Head of caudate nucleus (tissue), 42 donors: ENCODE measurements at regions not wholly inside any gene's neighbourhood (a gene's known extent, or its start where the extent isn't known, plus 50 kb on each side); places are given as distances from the start of the nearest gene placed in this dataset.

Source experiments
- DNase-seq, 42 donors: peaks; one replicate each; pipeline versions ENCODE4 v3.0.0 to v3.0.0-alpha.2; 2020 to 2021; ENCODE audit warnings: mixed read lengths in 7 of 42
- intact Hi-C: fragments of 100-400 bp; cut with DNase I; formaldehyde crosslinking; loops from one replicate; pipeline ENCODE4 v1.15.0; 2022

DNA sequence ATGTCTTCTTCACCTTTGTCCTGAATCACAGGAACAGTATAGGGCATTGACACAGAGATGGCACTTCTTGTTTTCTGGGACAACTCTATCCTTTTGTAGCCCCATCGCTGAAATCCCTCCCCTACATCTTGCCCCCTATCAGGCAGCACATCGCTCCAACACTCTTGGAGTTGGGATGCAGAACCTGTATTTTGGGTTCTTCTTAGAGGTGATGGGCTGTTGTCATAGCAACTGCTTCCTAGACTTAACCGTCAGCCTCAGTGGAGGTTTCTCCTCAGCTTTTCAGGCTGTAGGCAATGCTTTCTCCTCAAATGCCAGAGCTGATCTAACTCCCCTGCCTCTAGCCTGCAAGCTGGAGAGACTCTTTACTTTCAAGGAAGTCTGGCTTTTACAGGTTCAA, 99.9 kb upstream of the SPRED2 start:
- intact Hi-C loops = no loop called here

DNA sequence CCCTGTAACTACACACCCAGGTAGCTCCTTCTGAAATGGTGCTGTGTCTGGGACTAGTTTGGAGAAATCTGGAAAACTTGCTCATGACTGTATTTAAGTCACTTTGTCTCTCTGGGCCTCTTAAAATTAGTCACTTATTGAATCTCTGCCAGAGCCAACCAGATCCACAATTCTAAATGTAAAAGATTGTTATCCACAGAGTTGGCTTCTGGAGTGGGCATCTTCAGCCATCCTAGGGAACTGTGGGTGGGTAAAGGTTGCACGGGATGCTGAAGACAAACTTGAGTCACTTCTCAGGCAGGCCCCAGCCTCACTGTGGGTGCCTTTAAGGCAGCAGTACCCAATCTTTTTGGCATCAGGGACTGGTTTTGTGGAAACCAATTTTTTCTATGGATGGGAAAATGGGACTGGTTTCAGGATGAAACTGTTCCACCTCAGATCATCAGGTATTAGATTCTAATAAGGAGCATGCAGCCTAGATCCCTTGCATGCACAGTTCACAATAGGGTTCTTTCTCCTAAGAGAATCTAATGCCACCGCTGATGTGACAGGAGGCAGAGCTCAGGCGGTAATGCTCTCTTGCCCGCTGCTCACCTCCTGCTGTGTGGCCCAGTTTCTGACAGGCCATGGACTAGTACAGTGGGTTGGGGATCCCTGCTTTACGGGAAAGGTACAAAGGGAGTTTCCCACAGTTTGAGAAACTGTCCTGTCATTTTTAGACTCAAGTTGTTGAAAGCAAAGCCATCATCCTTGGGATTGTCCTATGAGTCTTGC, 98.3 kb upstream of the SPRED2 start:
- intact Hi-C loops = no loop called here
- DNase-seq = no peak

More for the DNA sequence above, 99.9 kb upstream of the SPRED2 start:
- peak in 2 of 42 donors; percentile 8 to 12 for DNase-seq

DNA sequence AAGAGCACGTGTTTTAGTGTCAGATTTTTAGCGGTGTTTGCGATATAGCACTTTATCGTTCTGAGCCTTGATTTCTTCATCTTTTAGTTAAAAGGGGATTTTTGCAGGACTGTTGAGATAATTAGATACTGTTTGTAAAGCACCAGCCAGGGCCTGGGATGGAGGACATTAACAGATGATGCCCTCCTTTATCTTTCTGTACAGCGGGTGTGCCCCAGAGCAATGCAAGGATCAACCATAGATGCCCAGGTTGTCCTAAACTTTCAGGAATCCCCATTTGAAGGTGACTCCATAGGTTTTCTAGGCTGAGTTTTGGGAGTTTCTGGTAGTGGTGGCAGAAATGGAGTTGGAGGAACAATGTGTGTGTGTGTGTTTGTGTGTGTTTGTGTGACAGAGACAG, 97.0 kb upstream of the SPRED2 start:
- no peak for DNase-seq
- intact Hi-C loops = no loop called here

GRCh38 chr2:65528241-65528574, 95.8 kb upstream of the SPRED2 start:
- intact Hi-C loops = no loop called here
- DNase-seq = no peak

DNA sequence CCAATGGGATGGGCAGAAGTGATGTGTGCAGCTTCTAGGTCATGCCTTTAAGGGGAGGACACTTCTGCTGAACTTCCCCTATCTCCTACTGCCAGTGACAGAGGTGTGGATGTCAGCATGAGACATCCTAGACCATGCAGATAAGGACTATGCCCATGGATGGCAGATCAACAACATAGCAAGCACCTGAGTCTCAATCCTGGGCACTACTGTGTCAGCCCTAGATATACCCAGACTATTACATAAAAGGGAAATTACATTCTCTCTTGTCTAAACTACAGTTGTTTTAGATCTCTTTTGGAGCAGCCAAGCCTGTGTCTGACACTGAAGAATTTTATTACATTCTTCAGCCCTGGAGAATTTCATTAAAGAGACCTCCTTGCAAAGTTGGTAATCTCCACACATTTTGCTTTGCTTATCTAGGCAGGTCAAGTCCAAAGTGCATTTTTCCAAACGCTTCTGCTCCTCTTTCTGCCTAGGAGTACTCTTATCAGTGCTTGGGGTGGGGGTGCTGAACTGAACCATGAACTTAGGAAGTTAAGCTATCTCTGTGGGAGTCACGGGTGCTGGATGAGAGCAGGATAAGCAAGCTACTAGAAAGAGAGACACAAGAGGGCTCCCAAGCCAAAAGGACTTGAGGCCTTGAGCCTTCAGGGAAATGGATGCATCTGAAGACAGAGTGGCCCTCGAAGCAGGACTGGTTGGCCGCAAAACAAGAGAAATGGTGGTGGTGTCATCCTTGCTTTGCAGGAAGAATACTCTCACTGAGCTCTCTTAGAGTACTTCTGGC, 95.2 kb upstream of the SPRED2 start:
- no peak for DNase-seq
- intact Hi-C loops = no loop called here

GRCh38 chr2:65525616-65526231, 93.3 kb upstream of the SPRED2 start:
- DNase-seq = no peak
- intact Hi-C loops = no loop called here

GRCh38 chr2:65522922-65523321, 90.5 kb upstream of the SPRED2 start:
- DNase-seq = no peak
- intact Hi-C loops = no loop called here

GRCh38 chr2:65518751-65519150, 86.4 kb upstream of the SPRED2 start:
- intact Hi-C loops = no loop called here
- no peak for DNase-seq

- intact Hi-C loops = no loop called here
Observed at GRCh38 chr2:65514555-65515195, 82.3 kb upstream of the SPRED2 start.

DNA sequence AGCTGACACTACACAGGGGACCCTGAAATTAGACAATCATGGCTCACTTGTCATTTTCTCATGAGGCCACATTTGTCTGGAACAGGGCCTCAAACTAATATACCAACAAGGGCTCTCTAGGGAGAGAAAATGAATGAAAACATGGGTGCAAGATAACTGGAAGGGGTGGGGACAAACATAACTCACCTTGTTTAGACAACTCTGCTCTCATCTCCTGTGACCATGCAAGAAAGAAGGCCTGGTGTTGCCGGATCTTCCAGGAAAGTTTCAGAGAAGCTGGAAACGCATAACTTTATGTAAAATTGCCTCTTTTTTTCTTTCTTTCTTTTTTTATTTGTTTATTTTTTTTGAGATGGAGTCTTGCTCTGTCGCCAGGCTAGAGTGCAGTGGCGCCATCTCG, 80.4 kb upstream of the SPRED2 start:
- no peak for DNase-seq
- intact Hi-C loops = no loop called here

More at GRCh38 chr2:65514555-65515195, 82.3 kb upstream of the SPRED2 start:
- no peak for DNase-seq

DNA sequence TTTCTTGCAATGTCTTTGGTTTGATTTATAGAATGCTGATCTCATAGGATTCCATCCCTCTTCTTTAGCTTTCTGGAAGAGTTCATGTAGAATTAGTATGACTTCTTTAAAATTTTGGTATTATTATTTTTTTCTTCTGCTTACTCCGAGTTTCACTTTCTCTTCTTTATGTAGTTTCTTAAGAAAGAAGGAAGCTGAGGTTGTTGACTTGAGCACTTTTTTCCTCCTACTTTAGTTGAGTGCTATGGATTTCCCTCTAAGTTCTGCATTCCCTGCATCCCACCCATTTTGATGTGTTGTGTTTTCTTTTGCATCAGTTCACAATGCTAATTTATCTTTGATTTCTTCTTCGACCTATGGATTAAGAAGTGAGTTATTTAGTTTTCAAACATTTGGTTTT, 78.9 kb upstream of the SPRED2 start:
- DNase-seq = no peak
- intact Hi-C loops = no loop called here

- intact Hi-C loops = no loop called here
- no peak for DNase-seq
Observed at GRCh38 chr2:65508225-65508624, 75.8 kb upstream of the SPRED2 start.

- intact Hi-C loops = no loop called here
- no peak for DNase-seq
Observed at GRCh38 chr2:65507102-65508069, 75.0 kb upstream of the SPRED2 start.

DNA sequence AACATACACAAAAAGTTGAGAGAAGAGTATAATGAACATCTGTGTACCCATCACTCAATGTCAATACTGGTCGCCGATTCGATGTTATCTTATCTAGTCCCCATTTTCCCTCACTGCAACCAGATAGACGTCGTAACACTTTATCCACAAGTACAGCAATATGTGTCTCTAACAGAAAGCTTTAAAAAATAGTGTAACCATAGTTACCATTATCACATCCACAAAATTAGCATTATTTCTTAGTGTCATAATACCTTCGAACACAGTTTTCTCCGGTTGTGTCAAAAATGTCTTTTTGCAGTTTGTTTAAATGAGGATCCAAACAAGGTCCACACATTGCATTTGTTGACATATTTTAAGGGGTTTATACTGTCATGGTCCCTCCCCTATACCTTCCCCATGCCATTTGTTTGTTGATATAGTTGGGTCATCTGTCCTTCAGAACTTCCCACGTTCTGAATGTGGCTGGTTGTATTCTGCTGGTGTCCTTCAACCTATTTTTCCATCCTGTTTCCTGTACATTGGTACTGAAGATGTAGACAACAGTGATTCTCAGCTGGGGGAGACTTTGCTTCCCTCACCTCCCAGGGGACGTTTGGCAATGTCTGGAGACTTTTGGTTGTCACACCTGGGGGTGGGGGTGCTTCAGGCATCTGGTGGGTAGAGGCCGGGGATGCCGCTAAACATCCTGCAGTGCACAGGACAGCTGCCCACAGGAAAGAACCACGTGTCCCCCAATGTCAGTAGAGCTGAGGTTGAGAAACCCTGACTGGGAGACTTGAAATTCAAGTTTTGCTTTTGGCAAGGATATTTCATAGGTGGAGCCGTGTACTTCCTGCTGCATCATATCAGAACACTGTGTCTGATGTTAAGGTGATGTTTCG, 72.7 kb upstream of the SPRED2 start:
- no peak for DNase-seq

GRCh38 chr2:65504201-65504600, 71.8 kb upstream of the SPRED2 start:
- intact Hi-C loops = no loop called here

More for the DNA sequence above, 72.7 kb upstream of the SPRED2 start:
- intact Hi-C loops = no loop called here

DNA sequence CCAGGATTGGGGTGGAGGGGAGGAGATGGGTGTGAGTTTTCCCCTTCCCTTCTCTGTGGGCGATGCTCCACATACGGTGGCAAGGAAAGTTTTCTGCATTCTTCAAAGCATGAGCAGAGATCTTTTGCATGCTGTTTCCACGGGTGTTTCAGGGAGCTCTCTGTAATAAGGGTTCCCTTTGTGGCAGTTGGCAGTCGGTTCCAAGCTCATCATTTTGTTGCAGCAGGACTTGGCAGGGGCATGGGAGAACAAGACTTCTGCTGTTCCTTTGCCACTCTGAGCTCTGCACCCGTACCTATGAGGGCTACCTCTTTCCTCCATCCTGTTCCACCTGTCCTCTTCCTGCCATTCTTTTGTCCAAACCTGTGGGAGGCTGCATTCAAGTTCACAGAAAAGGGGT, 71.3 kb upstream of the SPRED2 start:
- intact Hi-C loops = no loop called here
- DNase-seq = peak in 35 of 42 donors; percentile 10 to 72 (median 33)

More at GRCh38 chr2:65504201-65504600, 71.8 kb upstream of the SPRED2 start:
- peak in 8 of 42 donors; percentile 2 to 56 (median 10) for DNase-seq

DNA sequence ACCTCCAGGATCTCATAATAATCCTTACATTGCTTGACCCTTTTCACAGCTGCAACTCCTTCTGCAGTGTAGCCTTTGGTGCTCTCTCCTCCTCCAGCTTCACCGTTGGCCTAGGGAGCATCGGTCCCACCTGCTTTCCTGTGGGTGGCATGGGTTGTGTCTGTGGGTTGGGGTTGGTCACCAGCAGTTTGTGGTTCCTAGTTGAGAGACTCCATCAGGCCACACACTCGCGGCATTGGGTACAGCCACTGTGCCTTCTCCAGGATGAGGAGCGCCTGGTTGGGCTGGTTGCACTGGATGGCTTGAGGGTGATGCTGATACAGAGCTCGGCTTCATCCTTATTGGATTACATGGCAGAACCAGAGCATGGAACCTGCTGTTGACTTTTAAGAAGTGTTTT, 69.4 kb upstream of the SPRED2 start:
- intact Hi-C loops = no loop called here
- no peak for DNase-seq

- DNase-seq = no peak
- intact Hi-C loops = no loop called here
Observed at GRCh38 chr2:65501074-65501473, 68.7 kb upstream of the SPRED2 start.
